ENCODE measurements at regions not wholly inside any gene's neighbourhood (a gene's known extent, or its start where the extent isn't known, plus 50 kb on each side); places are given as distances from the start of the nearest gene placed in this dataset.

DNA sequence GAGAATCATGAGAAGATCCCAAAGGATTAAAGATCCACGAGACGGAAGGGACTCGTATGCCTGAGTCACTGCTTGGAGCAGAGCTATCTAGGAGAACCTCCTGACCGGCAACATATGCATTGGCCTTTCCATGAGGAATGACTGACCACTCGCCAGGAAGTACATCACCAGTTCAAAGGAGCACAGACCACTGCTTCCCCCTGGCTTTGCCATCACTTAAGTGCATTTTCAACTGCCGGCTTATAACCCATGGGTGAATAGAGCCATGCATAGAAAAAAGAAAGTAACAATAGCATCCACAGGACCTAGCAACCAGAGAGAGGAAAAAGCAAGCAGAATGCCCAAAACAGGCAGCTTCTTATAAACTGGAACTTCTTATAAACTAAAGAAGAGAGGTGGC lies 98.3 kb upstream of the ZC3H12C start:
- Mint-ChIP-seq H3K27ac (ENCODE audit: unreplicated experiment) (no peak overlapping the region), H3K36me3 (ENCODE audit: low read depth, unreplicated experiment) (no peaks in the 10 kb centered on the region), H3K9me3 (ENCODE audit: unreplicated experiment) (no peaks in the 10 kb centered on the region), H3K4me3 (ENCODE audit: unreplicated experiment) (no peak overlapping the region), H3K27me3 (ENCODE audit: low read depth, unreplicated experiment) (no peaks in the 10 kb centered on the region), H3K4me1 (ENCODE audit: low read depth, unreplicated experiment) (peaks cover 8% of the 10 kb centered on the region)
- Histone ChIP-seq H3K9ac (ENCODE audit: low read length) (no peak overlapping the region), H2AFZ (ENCODE audit: low read depth, low read length) (no peak overlapping the region), H3K27ac (ENCODE audit: low read depth, low read length) (no peak overlapping the region), H3K4me1 (ENCODE audit: insufficient read depth, low read length) (peaks cover 8% of the 10 kb centered on the region), H3K4me2 (ENCODE audit: low read length) (no peak overlapping the region), H3K79me2 (ENCODE audit: insufficient read depth, low read length) (no peaks in the 10 kb centered on the region), H3K9me3 (ENCODE audit: insufficient read depth, low read depth, low read length) (no peaks in the 10 kb centered on the region), H4K20me1 (ENCODE audit: insufficient read depth, low read length) (no peaks in the 10 kb centered on the region), H3K27me3 (ENCODE audit: insufficient read depth, low read length) (no peaks in the 10 kb centered on the region), H3K4me3 (ENCODE audit: insufficient read depth, low read depth, low read length) (no peak overlapping the region), H3K36me3 (ENCODE audit: insufficient read depth, low read length) (no peaks in the 10 kb centered on the region)
- no peak for DNase-seq (ENCODE audit: low read depth)
- no peak for TF ChIP-seq EZH2 (IDR thresholded peaks at IDR 0.05; ENCODE audit: insufficient read depth, low read length)
- no peak for FAIRE-seq

GRCh38 chr11:109996060-109996459 lies 97.1 kb upstream of the ZC3H12C start:
- Mint-ChIP-seq H3K4me3 (ENCODE audit: unreplicated experiment) (no peak overlapping the region), H3K4me1 (ENCODE audit: low read depth, unreplicated experiment) (peaks cover 8% of the 10 kb centered on the region)
- TF ChIP-seq, protein P1, sequence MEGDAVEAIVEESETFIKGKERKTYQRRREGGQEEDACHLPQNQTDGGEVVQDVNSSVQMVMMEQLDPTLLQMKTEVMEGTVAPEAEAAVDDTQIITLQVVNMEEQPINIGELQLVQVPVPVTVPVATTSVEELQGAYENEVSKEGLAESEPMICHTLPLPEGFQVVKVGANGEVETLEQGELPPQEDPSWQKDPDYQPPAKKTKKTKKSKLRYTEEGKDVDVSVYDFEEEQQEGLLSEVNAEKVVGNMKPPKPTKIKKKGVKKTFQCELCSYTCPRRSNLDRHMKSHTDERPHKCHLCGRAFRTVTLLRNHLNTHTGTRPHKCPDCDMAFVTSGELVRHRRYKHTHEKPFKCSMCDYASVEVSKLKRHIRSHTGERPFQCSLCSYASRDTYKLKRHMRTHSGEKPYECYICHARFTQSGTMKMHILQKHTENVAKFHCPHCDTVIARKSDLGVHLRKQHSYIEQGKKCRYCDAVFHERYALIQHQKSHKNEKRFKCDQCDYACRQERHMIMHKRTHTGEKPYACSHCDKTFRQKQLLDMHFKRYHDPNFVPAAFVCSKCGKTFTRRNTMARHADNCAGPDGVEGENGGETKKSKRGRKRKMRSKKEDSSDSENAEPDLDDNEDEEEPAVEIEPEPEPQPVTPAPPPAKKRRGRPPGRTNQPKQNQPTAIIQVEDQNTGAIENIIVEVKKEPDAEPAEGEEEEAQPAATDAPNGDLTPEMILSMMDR (IDR thresholded peaks at IDR 0.05; ENCODE audit: insufficient read depth, low read depth, low read length) = no peak
- TF ChIP-seq EZH2 (IDR thresholded peaks at IDR 0.05; ENCODE audit: insufficient read depth, low read length) = no peak

DNA sequence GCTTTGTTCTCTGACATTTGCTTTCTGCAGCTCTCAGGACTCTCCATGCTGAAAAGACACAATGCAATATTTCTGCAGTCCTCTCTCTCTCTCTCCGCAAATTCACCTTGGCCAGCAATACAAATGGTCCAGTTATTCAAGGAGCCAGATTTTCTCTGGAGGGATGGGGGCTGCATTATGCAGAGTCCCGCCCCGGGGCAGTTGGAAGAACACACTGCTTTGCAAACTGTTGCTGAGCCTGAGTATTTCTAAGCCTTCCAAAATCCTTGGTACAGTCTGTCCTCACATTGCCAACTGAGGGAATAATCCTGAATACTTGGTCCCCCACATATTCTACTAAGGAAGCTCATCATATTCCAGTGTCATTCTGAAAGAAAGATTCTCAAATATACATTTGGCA lies 94.3 kb upstream of the ZC3H12C start:
- Mint-ChIP-seq H3K27me3 (ENCODE audit: low read depth, unreplicated experiment) (no peaks in the 10 kb centered on the region), H3K4me3 (ENCODE audit: unreplicated experiment) (no peak overlapping the region), H3K4me1 (ENCODE audit: low read depth, unreplicated experiment) (peaks cover 6% of the 10 kb centered on the region), H3K9me3 (ENCODE audit: unreplicated experiment) (no peaks in the 10 kb centered on the region), H3K27ac (ENCODE audit: unreplicated experiment) (no peak overlapping the region), H3K36me3 (ENCODE audit: low read depth, unreplicated experiment) (no peaks in the 10 kb centered on the region)
- Histone ChIP-seq H3K27ac (ENCODE audit: low read depth, low read length) (no peak overlapping the region), H3K79me2 (ENCODE audit: insufficient read depth, low read length) (no peaks in the 10 kb centered on the region), H3K9me3 (ENCODE audit: insufficient read depth, low read depth, low read length) (no peaks in the 10 kb centered on the region), H3K27me3 (ENCODE audit: insufficient read depth, low read length) (no peaks in the 10 kb centered on the region), H3K4me3 (ENCODE audit: insufficient read depth, low read depth, low read length) (no peak overlapping the region), H3K9ac (ENCODE audit: low read length) (no peak overlapping the region), H3K36me3 (ENCODE audit: insufficient read depth, low read length) (no peaks in the 10 kb centered on the region), H3K4me2 (ENCODE audit: low read length) (no peak overlapping the region), H2AFZ (ENCODE audit: low read depth, low read length) (no peak overlapping the region), H4K20me1 (ENCODE audit: insufficient read depth, low read length) (no peaks in the 10 kb centered on the region), H3K4me1 (ENCODE audit: insufficient read depth, low read length) (peaks cover 15% of the 10 kb centered on the region)
- DNase-seq (ENCODE audit: low read depth) (no peak), FAIRE-seq (no peak)
- no peak for TF ChIP-seq EZH2 (IDR thresholded peaks at IDR 0.05; ENCODE audit: insufficient read depth, low read length)
- TF ChIP-seq, protein P1 (IDR thresholded peaks at IDR 0.05; ENCODE audit: insufficient read depth, low read depth, low read length) = no peak

More at GRCh38 chr11:109996060-109996459, 97.1 kb upstream of the ZC3H12C start:
- DNase-seq (ENCODE audit: low read depth) (no peak), FAIRE-seq (no peak)
- H3K36me3 Mint-ChIP-seq (ENCODE audit: low read depth, unreplicated experiment) = no peaks in the 10 kb centered on the region
- Histone ChIP-seq H3K4me3 (ENCODE audit: insufficient read depth, low read depth, low read length) (no peak overlapping the region), H3K27ac (ENCODE audit: low read depth, low read length) (no peak overlapping the region), H3K79me2 (ENCODE audit: insufficient read depth, low read length) (no peaks in the 10 kb centered on the region), H3K4me1 (ENCODE audit: insufficient read depth, low read length) (peaks cover 17% of the 10 kb centered on the region), H3K9ac (ENCODE audit: low read length) (no peak overlapping the region), H3K4me2 (ENCODE audit: low read length) (no peak overlapping the region), H4K20me1 (ENCODE audit: insufficient read depth, low read length) (no peaks in the 10 kb centered on the region), H2AFZ (ENCODE audit: low read depth, low read length) (no peak overlapping the region), H3K27me3 (ENCODE audit: insufficient read depth, low read length) (no peaks in the 10 kb centered on the region), H3K36me3 (ENCODE audit: insufficient read depth, low read length) (no peaks in the 10 kb centered on the region), H3K9me3 (ENCODE audit: insufficient read depth, low read depth, low read length) (no peaks in the 10 kb centered on the region)
- H3K9me3 Mint-ChIP-seq (ENCODE audit: unreplicated experiment) = no peaks in the 10 kb centered on the region
- H3K27me3 Mint-ChIP-seq (ENCODE audit: low read depth, unreplicated experiment) = no peaks in the 10 kb centered on the region
- H3K27ac Mint-ChIP-seq (ENCODE audit: unreplicated experiment) = no peak overlapping the region
